ENCODE measurements at regions not wholly inside any gene's neighbourhood (a gene's known extent, or its start where the extent isn't known, plus 50 kb on each side); places are given as distances from the start of the nearest gene placed in this dataset.

- no peak for ATAC-seq
- no peak for DNase-seq
Measured at GRCh38 chr7:136256491-136256890, 279.3 kb upstream of the MTPN start.

- DNase-seq (no peak), ATAC-seq (no peak)
Measured at GRCh38 chr7:136254148-136254547, 277.0 kb upstream of the MTPN start.

GRCh38 chr7:136251826-136252225, 274.7 kb upstream of the MTPN start:
- DNase-seq (no peak), ATAC-seq (no peak)

- ATAC-seq, result no peak
- DNase-seq, result no peak
Measured at GRCh38 chr7:136247211-136247610, 270.1 kb upstream of the MTPN start.

GRCh38 chr7:136245327-136246004, 268.3 kb upstream of the MTPN start:
- no peak for ATAC-seq
- no peak for DNase-seq

- no peak for DNase-seq
- ATAC-seq, result no peak
Measured at GRCh38 chr7:136234040-136234439, 256.9 kb upstream of the MTPN start.

GRCh38 chr7:136230210-136230609, 253.1 kb upstream of the MTPN start:
- DNase-seq, result no peak

GRCh38 chr7:136229790-136230189, 252.6 kb upstream of the MTPN start:
- ATAC-seq (no peak), DNase-seq (no peak)

More at GRCh38 chr7:136230210-136230609, 253.1 kb upstream of the MTPN start:
- ATAC-seq, result no peak

- ATAC-seq (no peak), DNase-seq (no peak)
Measured at GRCh38 chr7:136228171-136228570, 251.0 kb upstream of the MTPN start.

- ATAC-seq (no peak), DNase-seq (no peak)
Measured at GRCh38 chr7:136214356-136214755, 237.2 kb upstream of the MTPN start.

GRCh38 chr7:136213012-136213411, 235.9 kb upstream of the MTPN start:
- DNase-seq (no peak), ATAC-seq (no peak)

GRCh38 chr7:136210664-136211063, 233.5 kb upstream of the MTPN start:
- DNase-seq, result no peak
- ATAC-seq, result no peak

GRCh38 chr7:136210079-136210478, 232.9 kb upstream of the MTPN start:
- ATAC-seq (no peak), DNase-seq (no peak)

GRCh38 chr7:136205956-136206355, 228.8 kb upstream of the MTPN start:
- ATAC-seq (no peak), DNase-seq (no peak)

GRCh38 chr7:136198168-136198567, 221.0 kb upstream of the MTPN start:
- no peak for DNase-seq
- no peak for ATAC-seq

GRCh38 chr7:136194878-136195277, 217.7 kb upstream of the MTPN start:
- DNase-seq, result no peak
- ATAC-seq, result no peak

- no peak for ATAC-seq
- DNase-seq, result no peak
Measured at GRCh38 chr7:136193940-136194339, 216.8 kb upstream of the MTPN start.

GRCh38 chr7:136189506-136189998, 212.4 kb upstream of the MTPN start:
- ATAC-seq (no peak), DNase-seq (no peak)

GRCh38 chr7:136186281-136186680, 209.1 kb upstream of the MTPN start:
- ATAC-seq (no peak), DNase-seq (no peak)

- ATAC-seq (no peak), DNase-seq (no peak)
Measured at GRCh38 chr7:136184719-136185118, 207.6 kb upstream of the MTPN start.

GRCh38 chr7:136183981-136184380, 206.8 kb upstream of the MTPN start:
- DNase-seq (no peak), ATAC-seq (no peak)

- ATAC-seq (no peak), DNase-seq (no peak)
Measured at GRCh38 chr7:136180984-136181383, 203.8 kb upstream of the MTPN start.

GRCh38 chr7:136179851-136180721, 202.9 kb upstream of the MTPN start:
- ATAC-seq (no peak), DNase-seq (no peak)

Measured in stimulated activated naive CD8-positive, alpha-beta T cell treated with anti-CD3 and anti-CD28 coated beads, Interleukin-15, Interleukin-2, amounts not matched to agents 100 U/mL and 50 U/mL, for 24 hours (primary cell).